Endothelial cell of umbilical vein (primary cell): ENCODE measurements at regions not wholly inside any gene's neighbourhood (a gene's known extent, or its start where the extent isn't known, plus 50 kb on each side); places are given as distances from the start of the nearest gene placed in this dataset.

Experiments used
- BruUV-seq: library from RNA; stranded (reverse); fragments of 400-500 nt; replicated peaks from 2 replicates; lab custom pipeline; 2021; lab: Mats Ljungman, UMichigan
- CTCF ChIA-PET: fragments of 300-600, 350-600 bp; sonication (Branson Sonifier 250); formaldehyde crosslinking; loops from one replicate; lab custom pipeline; 2021; ENCODE audit warnings: antibody characterized with exemption, inconsistent platforms; lab: Charles Lee
- POLR2A ChIA-PET: fragments of 300-600, 350-600 bp; sonication (Branson Sonifier 250); formaldehyde crosslinking; loops from one replicate; lab custom pipeline; 2021; ENCODE audit warnings: antibody characterized with exemption, inconsistent platforms; lab: Charles Lee
- DNase-seq: peaks from one replicate; pipeline ENCODE4 v3.0.0-alpha.2; 2011; ENCODE audit warnings: low read depth, low spot score
- FAIRE-seq: peaks from 2 replicates; lab custom pipeline; 2011; peaks lifted over from hg19 to GRCh38; lab: Jason Lieb, UNC
- H2AFZ ChIP-seq: 2 replicates; pipeline ENCODE4 v1.6.0; 2012; ENCODE audit warnings: low read depth, low read length, control low read depth, inconsistent platforms
- H3K27ac ChIP-seq: 2 replicates; pipeline ENCODE4 v1.5.1; 2011; ENCODE audit warnings: low read depth, mild to moderate bottlenecking, control low read depth, low read length, moderate library complexity; ENCODE audit not compliant: insufficient read depth
- H3K27me3 ChIP-seq, 2 experiments: 2 replicates each; pipeline versions ENCODE4 v1.6.0 to v1.6.1; 2011; ENCODE audit warnings: low read length in 2 of 2, mixed read lengths in 1 of 2; ENCODE audit not compliant: control insufficient read depth in 2 of 2, insufficient read depth in 2 of 2
- H3K36me3 ChIP-seq, 2 experiments: 2 replicates in 1 of 2; 3 replicates in 1 of 2; pipeline ENCODE4 v1.5.1; 2011; ENCODE audit warnings: low read length in 2 of 2, mild to moderate bottlenecking in 1 of 2, moderate library complexity in 1 of 2; ENCODE audit not compliant: control insufficient read depth in 2 of 2, insufficient read depth in 2 of 2; ENCODE audit errors: extremely low read depth in 1 of 2
- H3K4me1 ChIP-seq: 3 replicates; pipeline ENCODE4 v1.5.1; 2011; ENCODE audit warnings: mild to moderate bottlenecking, low read length; ENCODE audit not compliant: control insufficient read depth, insufficient read depth; ENCODE audit errors: extremely low read depth
- H3K4me2 ChIP-seq: 2 replicates; pipeline ENCODE4 v1.6.1; 2011; ENCODE audit warnings: low read length, control low read depth, mixed read lengths; ENCODE audit not compliant: insufficient read depth
- H3K4me3 ChIP-seq, 3 experiments: fragments of 200-600 bp in 1 of 3; sonication (generic), shearing (Covaris generic) in 1 of 3; replicated peaks in 1 of 3; 2 replicates each; pipeline ENCODE4 v1.5.1; 2011 to 2016; ENCODE audit warnings: control low read depth in 3 of 3, low read length in 3 of 3, mild to moderate bottlenecking in 2 of 3, inconsistent platforms in 1 of 3, low read depth in 1 of 3, moderate library complexity in 1 of 3; ENCODE audit not compliant: insufficient read depth in 1 of 3
- H3K79me2 ChIP-seq: 2 replicates; pipeline ENCODE4 v1.6.0; 2012; ENCODE audit warnings: low read length, inconsistent platforms; ENCODE audit not compliant: control insufficient read depth, insufficient read depth
- H3K9ac ChIP-seq: replicated peaks from 2 replicates; pipeline ENCODE3; 2011; ENCODE audit warnings: low read length, control low read depth; ENCODE audit not compliant: insufficient read depth; ENCODE audit errors: extremely low read depth
- H3K9me1 ChIP-seq: replicated peaks from 3 replicates; pipeline ENCODE4 v1.6.0; 2011; ENCODE audit warnings: mild to moderate bottlenecking, low read length; ENCODE audit not compliant: control insufficient read depth, insufficient read depth; ENCODE audit errors: extremely low read depth
- H3K9me3 ChIP-seq: replicated peaks from 2 replicates; pipeline ENCODE4 v1.5.1; 2012; ENCODE audit warnings: low read length, inconsistent platforms; ENCODE audit not compliant: control insufficient read depth, insufficient read depth
- H4K20me1 ChIP-seq: replicated peaks from 2 replicates; pipeline ENCODE3; 2011; ENCODE audit warnings: mild to moderate bottlenecking, low read length; ENCODE audit not compliant: control insufficient read depth, insufficient read depth; ENCODE audit errors: extremely low read depth
- CTCF ChIP-seq, 2 donors: IDR thresholded peaks; 1 replicate in 1 of 2; 2 replicates in 1 of 2; pipeline ENCODE4 v1.5.1; 2011; ENCODE audit warnings: low read length in 2 of 2, mild to moderate bottlenecking in 2 of 2, moderate library complexity in 2 of 2, control low read depth in 1 of 2, inconsistent platforms in 1 of 2, low read depth in 1 of 2; ENCODE audit not compliant: insufficient read depth in 1 of 2; ENCODE audit errors: extremely low read depth in 1 of 2
- EZH2 ChIP-seq: IDR thresholded peaks from 2 replicates; pipeline ENCODE4 v1.6.1; 2012; ENCODE audit warnings: borderline replicate concordance, low read depth, mild to moderate bottlenecking, moderate library complexity, low read length, inconsistent platforms; ENCODE audit not compliant: severe bottlenecking
- FOS ChIP-seq: IDR thresholded peaks from 2 replicates; pipeline ENCODE4 v1.6.1; 2011; ENCODE audit warnings: mild to moderate bottlenecking, low read length, moderate library complexity, borderline replicate concordance; ENCODE audit not compliant: insufficient read depth
- GATA2 ChIP-seq: IDR thresholded peaks from 2 replicates; pipeline ENCODE4 v1.7.0; 2011; ENCODE audit warnings: low read depth, mild to moderate bottlenecking, moderate library complexity, mixed read lengths, low read length; ENCODE audit not compliant: insufficient read length, insufficient read depth
- JUN ChIP-seq: IDR thresholded peaks from 2 replicates; pipeline ENCODE4 v1.6.1; 2011; ENCODE audit warnings: borderline replicate concordance, low read depth; ENCODE audit not compliant: insufficient read length, insufficient read depth
- MAX ChIP-seq: IDR thresholded peaks from 2 replicates; pipeline ENCODE4 v1.6.1; 2011; ENCODE audit not compliant: insufficient read depth, insufficient read length
- MYC ChIP-seq: IDR thresholded peaks from one replicate; pipeline ENCODE4 v1.6.1; 2011; ENCODE audit warnings: mild to moderate bottlenecking, low read depth, low read length
- POLR2A ChIP-seq: IDR thresholded peaks from 2 replicates; pipeline ENCODE4 v1.6.1; 2012; ENCODE audit warnings: low read depth, mild to moderate bottlenecking, control low read depth, low read length
- POLR2AphosphoS5 ChIP-seq: IDR thresholded peaks from 2 replicates; pipeline ENCODE4 v1.6.1; 2012; ENCODE audit warnings: low read depth, mild to moderate bottlenecking, control low read depth, low read length, moderate library complexity; ENCODE audit not compliant: insufficient read depth
- dilution Hi-C: fragments of 300-500 bp; cut with MboI; formaldehyde crosslinking; loops from one replicate; pipeline ENCODE4 v1.15.0; 2019; ENCODE audit warnings: low sequenced_read_pairs; ENCODE audit not compliant: extremely low pct_ligation_motif_present
- intact Hi-C: fragments of 100-400 bp; cut with micrococcal nuclease; formaldehyde crosslinking; loops from one replicate; pipeline ENCODE4 v1.10.0; 2022

- CTCF ChIA-PET: no interaction called here
These were observed 189.0 kb upstream of the MCTP2 start for GRCh38 chr15:94042180-94042928.

GRCh38 chr15:94041746-94042145, 189.6 kb upstream of the MCTP2 start:
- no peak for DNase-seq
- no TSS peak for BruUV-seq
- Histone ChIP-seq H3K27me3 (no peaks in the 10 kb centered on the region), H3K4me1 (no peaks in the 10 kb centered on the region), H3K9me1 (no peaks in the 10 kb centered on the region), H2AFZ (no peak overlapping the region), H3K9me3 (peaks cover 1% of the 10 kb centered on the region), H3K36me3 (no peaks in the 10 kb centered on the region), H3K4me3 (no peak overlapping the region), H3K9ac (no peak overlapping the region), H3K79me2 (no peaks in the 10 kb centered on the region), H3K27ac (no peak overlapping the region), H4K20me1 (no peaks in the 10 kb centered on the region), H3K4me2 (no peak overlapping the region)
- ChIA-PET POLR2A (no interaction called here), CTCF (no interaction called here)
- intact Hi-C loops (no loop called here), dilution Hi-C loops (no loop called here)
- FAIRE-seq: no peak
- no peak for TF ChIP-seq CTCF (IDR thresholded peaks at IDR 0.05; ENCODE audit: extremely low read depth in 1 of 2, insufficient read depth in 1 of 2, low read depth in 1 of 2, low read length in 2 of 2)
- TF ChIP-seq MAX: no peak
- TF ChIP-seq FOS: no peak
- TF ChIP-seq GATA2: no peak
- TF ChIP-seq MYC: no peak
- no peak for TF ChIP-seq EZH2
- no peak for TF ChIP-seq POLR2AphosphoS5
- TF ChIP-seq POLR2A: no peak
- TF ChIP-seq JUN: no peak

More at GRCh38 chr15:94042180-94042928, 189.0 kb upstream of the MCTP2 start:
- Histone ChIP-seq H3K36me3 (no peaks in the 10 kb centered on the region), H4K20me1 (no peaks in the 10 kb centered on the region), H3K4me3 (no peak overlapping the region), H3K9ac (no peak overlapping the region), H3K27me3 (no peaks in the 10 kb centered on the region), H2AFZ (no peak overlapping the region), H3K4me1 (no peaks in the 10 kb centered on the region), H3K9me1 (no peaks in the 10 kb centered on the region), H3K27ac (no peak overlapping the region), H3K79me2 (no peaks in the 10 kb centered on the region), H3K4me2 (no peak overlapping the region), H3K9me3 (peaks cover 2% of the 10 kb centered on the region)
- BruUV-seq: no TSS peak
- TF ChIP-seq FOS (no peak), JUN (peak; percentile 15)
- POLR2A ChIA-PET: no interaction called here
- dilution Hi-C loops (no loop called here), intact Hi-C loops (no loop called here)
- DNase-seq (no peak), FAIRE-seq (no peak)
